BLaER1 (cell line): ENCODE measurements at regions not wholly inside any gene's neighbourhood (a gene's known extent, or its start where the extent isn't known, plus 50 kb on each side); places are given as distances from the start of the nearest gene placed in this dataset.
A peak's percentile ranks its signal among the peaks of the same experiment; 100 is the strongest.

Experiments
- H3K27ac ChIP-seq: shearing (Covaris generic); formaldehyde crosslinking; 2 replicates; pipeline ENCODE4 v1.8.1; 2022
- H3K27me3 ChIP-seq: shearing (Covaris generic); formaldehyde crosslinking; 2 replicates; pipeline ENCODE4 v1.8.1; 2022
- H3K36me3 ChIP-seq: shearing (Covaris generic); formaldehyde crosslinking; 2 replicates; pipeline ENCODE4 v1.8.1; 2022
- H3K4me1 ChIP-seq: shearing (Covaris generic); formaldehyde crosslinking; 2 replicates; pipeline ENCODE4 v1.8.1; 2022
- H3K4me2 ChIP-seq: shearing (Covaris generic); formaldehyde crosslinking; 2 replicates; pipeline ENCODE4 v1.8.1; 2022
- H3K4me3 ChIP-seq: shearing (Covaris generic); formaldehyde crosslinking; 2 replicates; pipeline ENCODE4 v1.8.1; 2022
- H3K9ac ChIP-seq: shearing (Covaris generic); formaldehyde crosslinking; 2 replicates; pipeline ENCODE4 v1.8.1; 2022
- H3K9me3 ChIP-seq: shearing (Covaris generic); formaldehyde crosslinking; 2 replicates; pipeline ENCODE4 v1.8.1; 2022
- H4K20me1 ChIP-seq: shearing (Covaris generic); formaldehyde crosslinking; 2 replicates; pipeline ENCODE4 v1.8.1; 2022
- Cebpa-rat ChIP-seq: shearing (Covaris generic); IDR thresholded peaks from 2 replicates; pipeline ENCODE4 v1.8.1; 2022

- TF ChIP-seq Cebpa-rat = no peak
- Histone ChIP-seq H3K27ac (peak overlapping the region; percentile 54), H3K9me3 (no peaks in the 10 kb centered on the region), H3K27me3 (no peaks in the 10 kb centered on the region), H3K9ac (peak overlapping the region; percentile 28; the same call in 1 of the 2 replicates), H3K4me2 (peak overlapping the region; percentile 79), H4K20me1 (no peaks in the 10 kb centered on the region), H3K36me3 (no peaks in the 10 kb centered on the region), H3K4me3 (no peak overlapping the region), H3K4me1 (peaks cover 22% of the 10 kb centered on the region)
These were observed 333.3 kb downstream of the HACE1 start for GRCh38 chr6:104526376-104526775.

GRCh38 chr6:104525677-104526322, 333.9 kb downstream of the HACE1 start:
- H3K27ac ChIP-seq = no peak overlapping the region; the same call in 1 of the 2 replicates
- H3K4me1 ChIP-seq = peaks cover 22% of the 10 kb centered on the region
- H3K27me3 ChIP-seq = no peaks in the 10 kb centered on the region

GRCh38 chr6:104522533-104522932, 337.2 kb downstream of the HACE1 start:
- Histone ChIP-seq H3K36me3 (no peaks in the 10 kb centered on the region), H3K9ac (no peak overlapping the region), H3K9me3 (no peaks in the 10 kb centered on the region), H3K27ac (no peak overlapping the region), H3K4me3 (no peak overlapping the region), H3K4me2 (no peak overlapping the region), H3K27me3 (no peaks in the 10 kb centered on the region), H4K20me1 (no peaks in the 10 kb centered on the region), H3K4me1 (peaks cover 18% of the 10 kb centered on the region)
- TF ChIP-seq Cebpa-rat = no peak

More at GRCh38 chr6:104525677-104526322, 333.9 kb downstream of the HACE1 start:
- peak overlapping the region; percentile 79 for H3K4me2 ChIP-seq
- no peak overlapping the region for H3K4me3 ChIP-seq
- TF ChIP-seq Cebpa-rat = no peak
- H3K36me3 ChIP-seq = no peaks in the 10 kb centered on the region
- H4K20me1 ChIP-seq = no peaks in the 10 kb centered on the region
- no peak overlapping the region for H3K9ac ChIP-seq
- no peaks in the 10 kb centered on the region for H3K9me3 ChIP-seq

GRCh38 chr6:104521176-104521575, 338.5 kb downstream of the HACE1 start:
- no peak for TF ChIP-seq Cebpa-rat
- Histone ChIP-seq H3K9ac (no peak overlapping the region), H3K9me3 (no peaks in the 10 kb centered on the region), H3K27ac (no peak overlapping the region), H3K36me3 (no peaks in the 10 kb centered on the region), H4K20me1 (no peaks in the 10 kb centered on the region), H3K4me2 (no peak overlapping the region), H3K27me3 (no peaks in the 10 kb centered on the region), H3K4me1 (peaks cover 4% of the 10 kb centered on the region), H3K4me3 (no peak overlapping the region)

GRCh38 chr6:104519566-104519965, 340.2 kb downstream of the HACE1 start:
- Histone ChIP-seq H3K4me3 (no peak overlapping the region), H3K27me3 (no peaks in the 10 kb centered on the region), H3K9ac (no peak overlapping the region), H3K4me1 (no peaks in the 10 kb centered on the region), H3K4me2 (no peak overlapping the region), H3K27ac (no peak overlapping the region), H3K9me3 (no peaks in the 10 kb centered on the region), H3K36me3 (no peaks in the 10 kb centered on the region), H4K20me1 (no peaks in the 10 kb centered on the region)
- no peak for TF ChIP-seq Cebpa-rat

- TF ChIP-seq Cebpa-rat = no peak
- H3K4me1 ChIP-seq = no peaks in the 10 kb centered on the region
- no peak overlapping the region for H3K27ac ChIP-seq
- H3K9ac ChIP-seq = no peak overlapping the region
- H3K27me3 ChIP-seq = no peaks in the 10 kb centered on the region
- H3K9me3 ChIP-seq = no peaks in the 10 kb centered on the region
- H3K4me2 ChIP-seq = no peak overlapping the region
- no peaks in the 10 kb centered on the region for H4K20me1 ChIP-seq
- H3K36me3 ChIP-seq = no peaks in the 10 kb centered on the region
- H3K4me3 ChIP-seq = no peak overlapping the region
These were observed 350.4 kb downstream of the HACE1 start for GRCh38 chr6:104509355-104509754.

- Histone ChIP-seq H3K27ac (no peak overlapping the region), H4K20me1 (no peaks in the 10 kb centered on the region)
These were observed 353.3 kb downstream of the HACE1 start for GRCh38 chr6:104506429-104506828.

GRCh38 chr6:104505838-104506237, 353.9 kb downstream of the HACE1 start:
- Histone ChIP-seq H3K27me3 (no peaks in the 10 kb centered on the region), H3K4me1 (no peaks in the 10 kb centered on the region), H3K27ac (no peak overlapping the region), H4K20me1 (no peaks in the 10 kb centered on the region), H3K9me3 (no peaks in the 10 kb centered on the region), H3K9ac (no peak overlapping the region), H3K4me3 (no peak overlapping the region), H3K4me2 (no peak overlapping the region), H3K36me3 (no peaks in the 10 kb centered on the region)
- TF ChIP-seq Cebpa-rat = no peak

More at GRCh38 chr6:104506429-104506828, 353.3 kb downstream of the HACE1 start:
- no peaks in the 10 kb centered on the region for H3K27me3 ChIP-seq
- H3K4me1 ChIP-seq = no peaks in the 10 kb centered on the region
- no peak overlapping the region for H3K9ac ChIP-seq
- no peak for TF ChIP-seq Cebpa-rat
- H3K36me3 ChIP-seq = no peaks in the 10 kb centered on the region
- no peak overlapping the region for H3K4me2 ChIP-seq
- H3K9me3 ChIP-seq = no peaks in the 10 kb centered on the region
- no peak overlapping the region for H3K4me3 ChIP-seq

- Histone ChIP-seq H3K9me3 (no peaks in the 10 kb centered on the region), H3K27ac (no peak overlapping the region), H4K20me1 (no peaks in the 10 kb centered on the region), H3K27me3 (no peaks in the 10 kb centered on the region), H3K9ac (no peak overlapping the region), H3K4me1 (no peaks in the 10 kb centered on the region), H3K4me3 (no peak overlapping the region), H3K4me2 (no peak overlapping the region), H3K36me3 (no peaks in the 10 kb centered on the region)
- TF ChIP-seq Cebpa-rat = no peak
These were observed 359.5 kb downstream of the HACE1 start for GRCh38 chr6:104500265-104500664.

- no peaks in the 10 kb centered on the region for H3K36me3 ChIP-seq
- no peak for TF ChIP-seq Cebpa-rat
- no peaks in the 10 kb centered on the region for H3K4me1 ChIP-seq
- H3K27me3 ChIP-seq = no peaks in the 10 kb centered on the region
- no peaks in the 10 kb centered on the region for H3K9me3 ChIP-seq
- H3K4me3 ChIP-seq = no peak overlapping the region
- H3K9ac ChIP-seq = no peak overlapping the region
- no peaks in the 10 kb centered on the region for H4K20me1 ChIP-seq
- H3K4me2 ChIP-seq = no peak overlapping the region
- H3K27ac ChIP-seq = no peak overlapping the region
These were observed 373.7 kb downstream of the HACE1 start for GRCh38 chr6:104486035-104486434.

- Histone ChIP-seq H4K20me1 (no peaks in the 10 kb centered on the region), H3K4me2 (no peak overlapping the region), H3K9ac (no peak overlapping the region), H3K27me3 (no peaks in the 10 kb centered on the region), H3K36me3 (no peaks in the 10 kb centered on the region), H3K4me1 (no peaks in the 10 kb centered on the region), H3K9me3 (no peaks in the 10 kb centered on the region), H3K4me3 (no peak overlapping the region), H3K27ac (no peak overlapping the region)
- TF ChIP-seq Cebpa-rat = no peak
These were observed 375.1 kb downstream of the HACE1 start for GRCh38 chr6:104484626-104485025.
